SH-SY5Y (cell line): ENCODE measurements at regions not wholly inside any gene's neighbourhood (a gene's known extent, or its start where the extent isn't known, plus 50 kb on each side); places are given as distances from the start of the nearest gene placed in this dataset.

Source experiments
- GATA2 ChIP-seq: IDR thresholded peaks from 2 replicates; pipeline ENCODE4 v1.6.1; 2011; ENCODE audit warnings: mild to moderate bottlenecking, low read depth, low read length
- GATA3 ChIP-seq: IDR thresholded peaks from 2 replicates; pipeline ENCODE4 v1.6.1; 2011; ENCODE audit warnings: low read depth, mild to moderate bottlenecking, low read length, moderate library complexity

DNA sequence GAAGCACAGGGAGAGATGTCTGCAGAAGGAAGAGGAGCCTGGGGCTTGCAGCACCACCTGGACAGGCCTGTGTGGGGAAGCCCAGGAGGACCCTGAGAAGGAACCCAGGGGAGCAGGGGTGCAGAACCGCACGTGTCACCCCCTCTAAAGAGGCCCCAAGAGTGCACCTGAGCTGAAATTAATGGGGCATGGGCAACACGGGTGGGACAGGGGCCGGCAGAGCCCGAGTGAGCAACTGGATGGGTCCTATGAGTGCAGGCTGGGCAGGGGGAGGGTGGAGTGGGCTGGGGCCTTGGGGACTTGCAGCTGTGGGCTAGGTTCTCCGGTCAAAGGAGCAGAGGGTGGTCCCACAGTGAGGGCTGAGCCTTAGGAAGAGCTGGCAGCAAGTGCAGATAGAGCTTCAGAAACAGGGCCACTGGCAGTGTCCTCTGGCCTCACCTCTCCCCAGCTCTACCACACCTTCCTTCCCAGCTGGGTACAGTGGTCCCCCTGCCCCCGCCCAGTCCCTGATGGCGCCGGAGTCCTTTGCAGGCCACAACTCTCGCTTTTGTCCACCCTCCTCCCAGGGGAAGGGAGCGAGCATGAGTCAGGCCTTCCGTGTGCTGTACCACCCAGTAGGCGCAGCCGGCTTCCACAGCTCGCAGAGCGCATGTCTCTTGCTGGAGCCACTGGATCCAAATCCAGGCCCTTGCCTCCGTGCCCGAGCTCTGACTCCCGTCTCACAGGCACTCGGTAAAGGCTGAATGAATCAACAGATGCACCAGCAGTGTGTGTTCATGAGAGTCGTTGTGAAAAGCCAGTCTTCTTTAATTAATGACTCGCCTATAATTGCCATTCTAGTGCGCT, 131.6 kb downstream of the HMX1 start:
- TF ChIP-seq GATA2 (no peak), GATA3 (no peak)
